GM21526 (cell line): ENCODE measurements at regions not wholly inside any gene's neighbourhood (a gene's known extent, or its start where the extent isn't known, plus 50 kb on each side); places are given as distances from the start of the nearest gene placed in this dataset.

Experiments
- ATAC-seq: cut with Tn5 transposase; IDR thresholded peaks from one replicate; pipeline ENCODE4 v1.9.1; 2021; ENCODE audit warnings: moderate library complexity; ENCODE audit not compliant: unreplicated experiment, low FRiP score

- ATAC-seq, result no peak
Measured at GRCh38 chrX:21056622-21057021, 317.6 kb upstream of the CNKSR2 start.

- ATAC-seq, result no peak
Measured at GRCh38 chrX:21047034-21047455, 327.2 kb upstream of the CNKSR2 start.

GRCh38 chrX:21014326-21014725 lies 359.9 kb upstream of the CNKSR2 start:
- ATAC-seq, result no peak

- no peak for ATAC-seq
Measured at GRCh38 chrX:21004835-21005234, 369.4 kb upstream of the CNKSR2 start.

DNA sequence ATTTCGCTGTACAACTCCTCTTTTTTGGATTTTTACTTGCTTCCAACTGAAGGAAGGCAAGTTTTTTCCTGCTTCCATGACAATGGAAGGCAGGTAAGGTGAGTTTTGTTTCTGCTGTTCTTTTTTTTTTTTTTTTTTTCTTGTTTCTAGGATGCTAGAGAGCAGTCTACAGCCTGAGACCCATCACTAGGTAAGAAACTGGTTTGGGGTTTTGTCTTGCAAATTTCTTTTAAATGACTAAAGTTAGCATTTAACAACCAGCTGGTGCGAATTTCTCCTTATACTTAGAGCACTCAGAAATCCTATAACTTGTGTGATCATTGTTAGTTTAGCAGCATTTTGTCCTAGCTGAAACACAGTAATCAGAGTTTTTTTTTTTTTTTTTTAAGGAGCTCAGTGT lies 378.4 kb upstream of the CNKSR2 start:
- ATAC-seq, result no peak

GRCh38 chrX:20989361-20989760 lies 384.9 kb upstream of the CNKSR2 start:
- ATAC-seq, result no peak

DNA sequence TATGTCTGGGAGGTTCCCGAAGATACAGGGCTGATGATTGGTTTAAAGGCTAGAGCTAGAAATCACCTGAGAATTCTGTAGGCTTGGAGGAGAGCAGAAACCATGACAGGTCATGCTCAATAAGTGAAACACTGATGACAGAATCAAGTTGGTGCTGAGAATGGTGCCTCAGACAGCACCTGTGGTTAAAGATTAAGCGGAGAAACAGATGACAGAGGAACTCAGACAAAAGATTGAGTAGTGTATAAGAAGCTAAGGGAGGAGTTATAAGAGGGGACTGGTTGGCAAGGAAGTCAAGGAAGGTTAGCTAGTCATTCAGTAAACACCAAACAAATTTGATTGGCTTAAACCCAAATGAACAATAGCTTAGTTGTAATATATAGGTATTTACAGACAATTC lies 385.4 kb upstream of the CNKSR2 start:
- no peak for ATAC-seq

DNA sequence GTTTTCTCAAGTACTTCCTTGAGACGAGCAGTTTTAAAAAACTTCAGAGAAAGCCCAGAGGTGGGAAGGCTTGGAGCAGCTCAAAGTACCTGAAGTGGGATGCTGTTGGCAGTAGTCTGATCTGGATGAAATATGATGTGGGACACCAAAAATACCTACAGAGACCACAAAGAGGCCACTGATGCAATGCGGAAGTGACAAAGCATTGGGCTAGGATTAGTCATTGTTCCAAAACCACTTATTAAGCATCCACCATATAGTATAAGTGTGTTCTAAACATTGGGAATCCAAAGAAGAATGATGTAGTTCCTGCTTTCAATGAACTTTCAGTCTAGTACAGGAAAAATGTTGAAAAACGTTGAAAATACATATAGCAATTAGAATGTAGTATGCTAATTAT lies 386.1 kb upstream of the CNKSR2 start:
- ATAC-seq, result no peak

GRCh38 chrX:20980426-20980825 lies 393.8 kb upstream of the CNKSR2 start:
- ATAC-seq, result no peak

DNA sequence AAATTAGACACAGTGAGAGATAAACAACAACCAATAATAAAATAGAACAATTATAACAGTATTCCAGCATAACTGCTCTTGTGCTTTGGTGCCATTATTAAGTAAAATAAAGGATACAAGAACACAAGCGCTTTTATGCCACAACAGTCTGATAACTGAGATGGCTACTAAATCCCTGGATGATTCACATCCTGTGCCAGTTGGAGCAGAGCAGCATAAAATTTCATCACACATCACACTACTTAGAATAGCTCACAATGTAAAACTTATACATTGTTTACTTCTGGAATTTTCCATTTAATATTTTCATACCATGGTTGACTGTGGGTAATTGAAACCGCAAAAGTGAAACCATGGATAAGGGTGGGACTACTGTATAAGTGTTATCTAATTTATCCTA lies 399.9 kb upstream of the CNKSR2 start:
- no peak for ATAC-seq

DNA sequence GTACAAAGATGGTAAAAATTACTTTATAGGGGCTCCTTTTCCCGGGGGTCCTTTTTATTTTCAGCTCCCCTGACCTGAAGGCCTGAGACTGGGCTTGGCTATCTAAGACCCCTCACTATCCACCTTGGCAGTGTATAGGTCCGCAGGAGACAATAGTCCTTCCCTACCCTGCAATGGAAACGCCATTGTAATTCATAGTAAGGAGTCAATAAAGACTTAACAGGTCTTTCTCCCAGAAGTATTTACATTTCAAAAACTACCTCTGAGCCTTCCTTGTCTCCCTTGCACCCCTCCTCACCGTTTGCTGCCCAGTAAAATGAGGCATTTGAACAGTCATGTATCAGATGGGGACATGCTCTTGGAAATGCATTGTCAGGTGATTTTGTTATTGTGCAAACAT lies 401.2 kb upstream of the CNKSR2 start:
- ATAC-seq, result no peak

GRCh38 chrX:20971250-20971649 lies 403.0 kb upstream of the CNKSR2 start:
- no peak for ATAC-seq

DNA sequence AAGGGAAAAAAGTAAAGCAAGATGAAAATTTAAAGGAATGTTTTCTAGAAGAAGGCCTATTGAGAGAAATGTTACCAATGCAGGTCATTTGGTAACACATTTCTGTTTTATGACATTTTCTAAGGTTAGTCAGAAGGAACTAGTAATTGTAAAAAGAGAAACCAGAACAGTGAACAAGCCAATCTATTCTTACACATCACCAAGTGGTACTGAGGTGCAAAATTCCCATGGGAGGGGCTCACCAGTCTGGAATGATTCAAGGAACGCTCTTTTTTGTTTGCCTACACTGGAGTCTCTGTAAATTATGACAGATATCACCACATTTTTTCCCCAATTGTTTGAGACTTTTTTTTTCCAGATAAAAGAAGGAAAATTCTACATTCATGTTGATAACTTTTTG lies 404.7 kb upstream of the CNKSR2 start:
- no peak for ATAC-seq

- ATAC-seq, result no peak
Measured at GRCh38 chrX:20968996-20969395, 405.2 kb upstream of the CNKSR2 start.

DNA sequence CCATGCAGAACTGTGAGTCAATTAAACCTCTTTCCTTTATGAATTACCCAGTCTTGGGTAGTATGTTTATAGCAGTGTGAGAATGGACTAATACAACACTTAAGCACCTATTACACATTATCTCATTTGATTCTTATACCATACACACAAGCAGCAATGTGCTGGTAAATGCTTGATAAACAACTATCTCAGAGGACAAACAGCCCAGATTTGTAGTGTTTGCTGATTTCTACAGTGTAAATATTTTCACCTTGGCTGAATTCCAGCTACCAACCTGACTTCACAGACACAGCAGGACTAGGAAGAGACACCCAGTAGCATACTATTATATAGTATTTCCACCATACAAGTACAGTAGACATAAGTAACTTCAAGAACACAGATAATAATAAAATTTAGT lies 406.5 kb upstream of the CNKSR2 start:
- ATAC-seq, result no peak

DNA sequence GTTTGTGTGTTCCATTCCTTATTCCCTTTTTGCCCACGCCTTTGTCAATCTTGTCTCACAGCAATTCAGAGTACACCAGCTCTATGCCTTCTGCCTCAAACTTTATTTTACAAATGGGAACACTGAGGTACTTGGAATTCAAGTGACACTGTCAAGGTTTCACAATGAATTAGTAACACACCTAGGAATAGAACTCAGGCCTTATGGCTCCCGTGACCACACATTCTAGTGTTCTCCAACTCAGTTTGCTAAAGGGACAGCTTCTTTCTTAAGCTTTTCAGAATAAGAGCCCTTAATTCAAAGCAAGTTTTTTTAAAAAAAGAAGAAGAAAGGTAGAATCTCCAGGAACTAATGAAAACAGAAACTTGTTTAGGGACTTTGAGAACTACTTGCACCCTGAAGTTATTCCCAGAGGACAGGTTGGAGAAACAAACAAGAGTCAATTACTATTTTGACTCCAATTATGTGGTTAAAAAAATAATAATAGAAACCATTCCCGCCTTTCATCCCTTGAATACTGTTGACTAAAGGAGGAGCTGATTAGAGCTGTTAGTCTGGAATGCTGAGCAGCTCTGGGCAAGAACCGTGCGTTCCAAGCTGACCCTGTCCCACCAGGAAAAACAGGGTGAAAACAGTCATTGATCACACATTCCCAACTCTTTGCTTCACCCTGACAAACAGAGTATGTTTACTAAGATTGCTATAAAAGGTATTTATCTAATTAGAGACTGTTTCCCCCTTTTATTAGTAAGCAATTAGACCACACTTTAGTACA lies 408.8 kb upstream of the CNKSR2 start:
- no peak for ATAC-seq

DNA sequence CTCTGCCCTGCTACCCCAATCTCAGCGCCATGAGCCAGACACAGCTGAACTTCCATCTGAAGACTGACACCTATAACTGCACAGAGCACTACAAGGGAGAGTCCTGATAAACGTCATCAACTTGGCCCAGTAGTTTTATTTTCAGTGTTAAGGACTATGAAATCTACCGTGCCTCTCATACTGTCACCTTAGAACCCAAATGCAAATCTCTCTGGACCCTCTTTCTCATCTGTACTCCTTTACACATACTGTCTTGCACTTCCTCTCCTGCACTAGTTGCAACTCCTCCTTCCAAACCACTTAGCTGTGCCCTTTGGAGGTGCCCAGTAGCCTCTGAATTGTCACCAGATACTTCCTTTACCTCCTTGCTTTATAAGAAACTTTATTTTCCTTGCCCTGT lies 420.2 kb upstream of the CNKSR2 start:
- ATAC-seq, result no peak

DNA sequence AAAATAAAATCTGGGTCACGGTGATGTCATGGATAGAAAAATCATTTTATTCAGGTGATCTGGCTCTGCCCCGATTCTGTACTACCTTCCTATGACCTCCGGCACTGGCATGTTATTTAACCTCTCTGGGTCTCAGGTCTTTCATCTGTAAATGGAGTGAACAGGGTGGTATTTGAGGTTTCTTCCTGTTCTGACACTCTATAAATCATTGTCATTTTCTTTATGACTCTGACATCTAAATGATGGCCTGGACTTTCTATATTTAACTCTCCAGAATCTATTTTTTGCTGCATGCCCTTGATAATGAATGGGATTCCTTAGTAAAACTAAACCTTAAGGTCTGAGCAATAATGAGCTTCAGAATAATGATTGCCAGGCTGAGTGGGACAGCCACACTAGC lies 422.0 kb upstream of the CNKSR2 start:
- no peak for ATAC-seq

GRCh38 chrX:20951016-20951810 lies 423.0 kb upstream of the CNKSR2 start:
- ATAC-seq, result no peak

DNA sequence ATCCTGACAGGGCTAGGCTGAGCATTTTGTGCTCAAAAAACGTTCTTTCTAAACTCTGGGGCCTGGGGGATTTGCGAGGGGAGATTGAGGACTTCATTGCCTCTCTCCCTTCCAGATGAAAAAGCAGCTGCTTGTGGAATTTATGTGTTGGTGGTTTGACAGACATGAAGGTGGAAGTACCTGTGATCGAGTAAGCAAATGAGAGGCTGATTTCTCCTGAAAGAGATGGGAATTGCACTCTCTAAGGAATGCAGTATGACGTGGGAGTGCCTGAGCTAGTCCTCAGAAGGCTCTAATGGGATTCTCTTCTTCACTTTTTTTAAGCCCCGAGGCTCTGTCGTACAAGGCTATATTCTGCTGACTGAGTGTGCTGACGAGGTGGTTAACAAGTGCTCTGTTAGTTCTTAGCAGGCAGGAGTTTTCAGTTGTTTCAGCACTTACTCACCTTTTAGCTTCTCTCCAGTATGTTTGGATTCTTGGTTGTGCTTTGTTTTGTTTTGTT lies 426.8 kb upstream of the CNKSR2 start:
- ATAC-seq, result no peak

GRCh38 chrX:20913760-20914159 lies 460.5 kb upstream of the CNKSR2 start:
- ATAC-seq, result no peak

- no peak for ATAC-seq
Measured at GRCh38 chrX:20906571-20906970, 467.6 kb upstream of the CNKSR2 start.
